ENCODE measurements at regions not wholly inside any gene's neighbourhood (a gene's known extent, or its start where the extent isn't known, plus 50 kb on each side); places are given as distances from the start of the nearest gene placed in this dataset.

DNA sequence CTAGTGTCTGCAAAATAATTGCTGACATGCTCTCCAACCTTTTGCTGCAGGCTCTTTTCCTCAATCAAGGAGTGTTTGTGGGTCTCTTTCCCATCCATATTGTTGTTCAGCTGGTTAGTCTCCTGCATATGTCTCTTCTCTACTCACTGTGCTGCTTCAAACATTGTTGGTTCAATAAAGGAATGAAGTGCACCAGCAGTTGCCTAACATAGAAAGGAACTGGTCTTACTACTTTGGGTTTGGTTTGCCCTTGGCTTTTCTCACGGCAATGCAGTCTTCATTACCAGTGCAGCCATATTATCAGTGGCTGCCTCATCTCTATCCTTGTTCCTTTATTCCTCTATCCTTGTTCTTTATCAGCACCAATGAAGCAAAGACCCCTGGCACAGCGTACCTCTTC lies 169.7 kb upstream of the TPK1 start:
- H4K20me1 ChIP-seq (ENCODE audit: insufficient read depth, low read length) = no peaks in the 10 kb centered on the region
- peaks cover 7% of the 10 kb centered on the region for H3K9me3 ChIP-seq (ENCODE audit: low read depth, low read length)
- H2AFZ ChIP-seq (ENCODE audit: low read length) = no peak overlapping the region
- H3K4me3 ChIP-seq (ENCODE audit: insufficient read depth, low read length) = no peak overlapping the region
- no peaks in the 10 kb centered on the region for H3K36me3 ChIP-seq (ENCODE audit: insufficient read depth, low read length)
- no peak for DNase-seq (ENCODE audit: insufficient read length, low spot score, missing footprints)
- no peak overlapping the region for H3K4me2 ChIP-seq (ENCODE audit: insufficient read depth, low read length)
- H3K4me1 ChIP-seq (ENCODE audit: insufficient read depth, low read length) = no peaks in the 10 kb centered on the region
- TF ChIP-seq, protein P1, sequence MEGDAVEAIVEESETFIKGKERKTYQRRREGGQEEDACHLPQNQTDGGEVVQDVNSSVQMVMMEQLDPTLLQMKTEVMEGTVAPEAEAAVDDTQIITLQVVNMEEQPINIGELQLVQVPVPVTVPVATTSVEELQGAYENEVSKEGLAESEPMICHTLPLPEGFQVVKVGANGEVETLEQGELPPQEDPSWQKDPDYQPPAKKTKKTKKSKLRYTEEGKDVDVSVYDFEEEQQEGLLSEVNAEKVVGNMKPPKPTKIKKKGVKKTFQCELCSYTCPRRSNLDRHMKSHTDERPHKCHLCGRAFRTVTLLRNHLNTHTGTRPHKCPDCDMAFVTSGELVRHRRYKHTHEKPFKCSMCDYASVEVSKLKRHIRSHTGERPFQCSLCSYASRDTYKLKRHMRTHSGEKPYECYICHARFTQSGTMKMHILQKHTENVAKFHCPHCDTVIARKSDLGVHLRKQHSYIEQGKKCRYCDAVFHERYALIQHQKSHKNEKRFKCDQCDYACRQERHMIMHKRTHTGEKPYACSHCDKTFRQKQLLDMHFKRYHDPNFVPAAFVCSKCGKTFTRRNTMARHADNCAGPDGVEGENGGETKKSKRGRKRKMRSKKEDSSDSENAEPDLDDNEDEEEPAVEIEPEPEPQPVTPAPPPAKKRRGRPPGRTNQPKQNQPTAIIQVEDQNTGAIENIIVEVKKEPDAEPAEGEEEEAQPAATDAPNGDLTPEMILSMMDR (IDR thresholded peaks at IDR 0.05; ENCODE audit: extremely low read depth, low read depth, low read length) = no peak
- no peaks in the 10 kb centered on the region for H3K27me3 ChIP-seq (ENCODE audit: insufficient read depth, low read length)
- H3K79me2 ChIP-seq (ENCODE audit: insufficient read depth, low read length) = no peaks in the 10 kb centered on the region
- no peak overlapping the region for H3K27ac ChIP-seq (ENCODE audit: low read depth, low read length)

DNA sequence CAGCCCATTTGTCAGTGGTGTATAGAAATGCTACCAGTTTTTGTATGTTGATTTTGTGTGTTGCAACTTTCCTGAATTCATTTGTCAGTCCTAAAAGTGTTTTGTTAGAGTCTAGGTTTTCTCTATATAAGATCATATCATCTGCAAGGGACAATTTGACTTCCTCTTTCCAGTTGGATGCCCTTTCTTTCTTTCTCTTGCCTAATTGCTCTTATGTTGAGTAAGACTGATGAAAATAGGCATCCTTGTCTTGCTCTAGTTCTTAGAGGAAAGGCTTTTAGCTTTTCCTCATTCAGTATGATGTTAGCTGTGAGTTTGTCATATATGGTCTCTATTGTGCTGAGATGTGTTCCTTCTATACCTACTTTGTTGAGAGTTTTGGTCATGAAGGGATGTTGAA lies 161.7 kb upstream of the TPK1 start:
- H3K4me2 ChIP-seq (ENCODE audit: insufficient read depth, low read length) = no peak overlapping the region
- H3K27me3 ChIP-seq (ENCODE audit: insufficient read depth, low read length) = no peaks in the 10 kb centered on the region
- no peaks in the 10 kb centered on the region for H3K36me3 ChIP-seq (ENCODE audit: insufficient read depth, low read length)
- no peak overlapping the region for H3K4me3 ChIP-seq (ENCODE audit: insufficient read depth, low read length)
- TF ChIP-seq, protein P1 (IDR thresholded peaks at IDR 0.05; ENCODE audit: extremely low read depth, low read depth, low read length) = no peak
- H4K20me1 ChIP-seq (ENCODE audit: insufficient read depth, low read length) = no peaks in the 10 kb centered on the region
- H3K79me2 ChIP-seq (ENCODE audit: insufficient read depth, low read length) = no peaks in the 10 kb centered on the region
- DNase-seq (ENCODE audit: insufficient read length, low spot score, missing footprints) = no peak
- no peak overlapping the region for H2AFZ ChIP-seq (ENCODE audit: low read length)
- H3K27ac ChIP-seq (ENCODE audit: low read depth, low read length) = no peak overlapping the region
- no peaks in the 10 kb centered on the region for H3K4me1 ChIP-seq (ENCODE audit: insufficient read depth, low read length)
- no peaks in the 10 kb centered on the region for H3K9me3 ChIP-seq (ENCODE audit: low read depth, low read length)

DNA sequence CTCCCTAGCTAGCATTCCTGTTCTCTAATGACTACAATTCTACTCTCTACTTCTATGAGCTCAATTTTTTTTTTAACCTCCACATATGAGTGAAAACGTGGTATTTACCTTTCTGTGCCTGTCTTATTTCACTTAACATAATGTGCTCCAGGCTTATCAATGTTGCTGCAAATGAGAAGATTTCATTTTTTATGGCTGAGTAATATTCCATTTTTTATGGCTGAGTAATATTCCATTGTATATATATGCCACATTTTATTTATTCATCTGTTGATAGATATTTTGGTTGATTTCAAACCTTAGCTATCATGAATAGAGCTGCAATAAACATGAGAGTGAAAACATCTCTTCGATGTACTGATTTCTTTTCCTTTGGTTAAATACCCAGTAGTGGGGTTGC lies 159.6 kb upstream of the TPK1 start:
- TF ChIP-seq, protein P1 (IDR thresholded peaks at IDR 0.05; ENCODE audit: extremely low read depth, low read depth, low read length) = no peak
- H3K9me3 ChIP-seq (ENCODE audit: low read depth, low read length) = no peaks in the 10 kb centered on the region
- no peaks in the 10 kb centered on the region for H3K27me3 ChIP-seq (ENCODE audit: insufficient read depth, low read length)
- no peaks in the 10 kb centered on the region for H4K20me1 ChIP-seq (ENCODE audit: insufficient read depth, low read length)
- no peak overlapping the region for H2AFZ ChIP-seq (ENCODE audit: low read length)
- H3K79me2 ChIP-seq (ENCODE audit: insufficient read depth, low read length) = no peaks in the 10 kb centered on the region
- no peaks in the 10 kb centered on the region for H3K36me3 ChIP-seq (ENCODE audit: insufficient read depth, low read length)
- DNase-seq (ENCODE audit: insufficient read length, low spot score, missing footprints) = no peak
- no peak overlapping the region for H3K4me3 ChIP-seq (ENCODE audit: insufficient read depth, low read length)
- H3K4me2 ChIP-seq (ENCODE audit: insufficient read depth, low read length) = no peak overlapping the region
- no peak overlapping the region for H3K27ac ChIP-seq (ENCODE audit: low read depth, low read length)
- H3K4me1 ChIP-seq (ENCODE audit: insufficient read depth, low read length) = no peaks in the 10 kb centered on the region

DNA sequence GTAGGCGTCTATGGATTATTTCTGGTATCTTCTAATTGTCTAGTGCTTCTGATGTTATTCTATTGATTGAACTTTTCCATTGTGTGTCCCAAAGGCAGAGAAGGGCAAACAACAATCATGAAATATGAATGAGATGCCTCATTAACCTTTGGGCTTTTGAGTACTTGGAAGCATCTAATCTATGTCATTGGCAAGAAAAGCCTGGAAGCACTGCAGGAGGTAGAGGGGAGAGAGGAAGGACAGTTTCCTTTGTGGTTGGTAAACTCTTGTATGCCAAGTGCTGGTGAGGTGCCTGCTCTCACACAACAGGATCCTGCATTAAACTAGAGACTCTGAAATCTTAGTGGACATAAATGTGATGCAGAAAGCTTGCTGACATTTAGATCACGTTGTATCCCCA lies 155.2 kb upstream of the TPK1 start:
- H3K27ac ChIP-seq (ENCODE audit: low read depth, low read length) = no peak overlapping the region
- H3K27me3 ChIP-seq (ENCODE audit: insufficient read depth, low read length) = no peaks in the 10 kb centered on the region
- no peaks in the 10 kb centered on the region for H4K20me1 ChIP-seq (ENCODE audit: insufficient read depth, low read length)
- TF ChIP-seq, protein P1 (IDR thresholded peaks at IDR 0.05; ENCODE audit: extremely low read depth, low read depth, low read length) = no peak
- H2AFZ ChIP-seq (ENCODE audit: low read length) = no peak overlapping the region
- H3K36me3 ChIP-seq (ENCODE audit: insufficient read depth, low read length) = no peaks in the 10 kb centered on the region
- no peak overlapping the region for H3K4me3 ChIP-seq (ENCODE audit: insufficient read depth, low read length)
- no peaks in the 10 kb centered on the region for H3K9me3 ChIP-seq (ENCODE audit: low read depth, low read length)
- H3K79me2 ChIP-seq (ENCODE audit: insufficient read depth, low read length) = no peaks in the 10 kb centered on the region
- no peak for DNase-seq (ENCODE audit: insufficient read length, low spot score, missing footprints)
- no peak overlapping the region for H3K4me2 ChIP-seq (ENCODE audit: insufficient read depth, low read length)
- H3K4me1 ChIP-seq (ENCODE audit: insufficient read depth, low read length) = no peaks in the 10 kb centered on the region

Data from osteoblast (primary cell).